GM23338 (cell line): ENCODE measurements at regions not wholly inside any gene's neighbourhood (a gene's known extent, or its start where the extent isn't known, plus 50 kb on each side); places are given as distances from the start of the nearest gene placed in this dataset.

ENCODE experiments used
- EZH2 ChIP-seq: fragments of 200-600 bp; sonication (generic); IDR thresholded peaks from one replicate; pipeline ENCODE4 v1.8.0; 2017; ENCODE audit warnings: antibody characterized with exemption, mild to moderate bottlenecking, low read depth; ENCODE audit not compliant: unreplicated experiment
- EZH2phosphoT487 ChIP-seq: fragments of 200-600 bp; sonication (generic); IDR thresholded peaks from one replicate; pipeline ENCODE4 v1.8.1; 2018; ENCODE audit warnings: antibody characterized with exemption; ENCODE audit not compliant: unreplicated experiment
- NANOG ChIP-seq: IDR thresholded peaks from 2 replicates; pipeline ENCODE4 v1.6.1; 2016; ENCODE audit warnings: antibody characterized with exemption, borderline replicate concordance
- TF ChIP-seq, protein P1 (sequence below): IDR thresholded peaks from 2 replicates; pipeline ENCODE4 v1.6.1; 2016; ENCODE audit warnings: antibody characterized with exemption
- TF ChIP-seq, protein P2 (sequence below), 2 experiments: fragments of 200-600 bp in 1 of 2; sonication (generic) in 1 of 2; conservative IDR thresholded peaks; 2 replicates each; pipeline versions ENCODE4 v1.5.1 to v1.6.1; 2016 to 2017; ENCODE audit warnings: antibody characterized with exemption in 2 of 2, low read depth in 2 of 2, mild to moderate bottlenecking in 2 of 2, moderate library complexity in 1 of 2

DNA sequence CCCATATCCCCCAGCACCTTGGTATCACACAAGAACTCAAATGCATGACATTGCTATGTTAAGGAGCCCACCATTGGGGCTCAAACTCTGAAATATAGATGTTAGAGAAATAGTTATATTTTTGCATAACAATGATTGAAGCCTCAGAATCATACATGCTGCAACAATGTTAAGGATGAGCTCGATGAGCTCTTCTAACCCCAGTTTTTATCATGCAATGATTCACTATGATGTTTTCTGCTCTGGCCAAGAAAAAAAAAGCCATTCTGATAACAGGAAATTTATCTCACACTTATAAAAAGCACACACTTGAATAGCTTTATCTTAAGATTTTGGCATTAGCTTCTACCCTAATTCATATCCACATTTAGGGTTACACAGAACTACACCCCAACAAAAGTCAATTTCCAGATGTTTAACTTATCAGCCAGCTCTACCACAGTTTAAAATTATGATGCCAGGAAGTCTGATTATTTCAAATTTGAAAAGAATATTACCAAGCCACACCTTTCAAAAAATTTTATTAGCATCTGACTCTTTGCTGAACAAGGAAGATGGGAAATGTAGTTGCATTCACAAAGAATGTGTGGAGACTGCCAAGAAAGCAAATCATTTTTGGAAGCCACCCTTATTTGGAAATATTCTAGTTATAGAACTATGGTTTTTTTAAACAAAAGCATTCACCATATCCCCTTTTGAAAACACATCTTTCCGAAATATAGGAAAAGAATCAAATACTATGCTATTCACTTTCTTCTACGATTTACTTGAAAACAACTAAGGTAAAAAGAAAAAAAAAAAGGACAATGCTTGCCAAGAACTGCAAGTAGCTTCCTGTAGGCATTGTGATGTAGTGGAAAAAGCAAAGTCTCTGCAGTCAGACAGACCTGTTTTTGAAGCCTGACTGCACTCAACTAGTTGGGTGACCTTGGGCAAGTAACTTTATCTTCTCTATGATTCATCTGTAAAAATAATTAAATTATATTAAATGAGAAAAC is 100.8 kb upstream of the PLS3 start:
- TF ChIP-seq EZH2, result no peak
- no peak for TF ChIP-seq NANOG
- TF ChIP-seq, protein P1, sequence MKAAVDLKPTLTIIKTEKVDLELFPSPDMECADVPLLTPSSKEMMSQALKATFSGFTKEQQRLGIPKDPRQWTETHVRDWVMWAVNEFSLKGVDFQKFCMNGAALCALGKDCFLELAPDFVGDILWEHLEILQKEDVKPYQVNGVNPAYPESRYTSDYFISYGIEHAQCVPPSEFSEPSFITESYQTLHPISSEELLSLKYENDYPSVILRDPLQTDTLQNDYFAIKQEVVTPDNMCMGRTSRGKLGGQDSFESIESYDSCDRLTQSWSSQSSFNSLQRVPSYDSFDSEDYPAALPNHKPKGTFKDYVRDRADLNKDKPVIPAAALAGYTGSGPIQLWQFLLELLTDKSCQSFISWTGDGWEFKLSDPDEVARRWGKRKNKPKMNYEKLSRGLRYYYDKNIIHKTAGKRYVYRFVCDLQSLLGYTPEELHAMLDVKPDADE, result no peak
- TF ChIP-seq, protein P2, sequence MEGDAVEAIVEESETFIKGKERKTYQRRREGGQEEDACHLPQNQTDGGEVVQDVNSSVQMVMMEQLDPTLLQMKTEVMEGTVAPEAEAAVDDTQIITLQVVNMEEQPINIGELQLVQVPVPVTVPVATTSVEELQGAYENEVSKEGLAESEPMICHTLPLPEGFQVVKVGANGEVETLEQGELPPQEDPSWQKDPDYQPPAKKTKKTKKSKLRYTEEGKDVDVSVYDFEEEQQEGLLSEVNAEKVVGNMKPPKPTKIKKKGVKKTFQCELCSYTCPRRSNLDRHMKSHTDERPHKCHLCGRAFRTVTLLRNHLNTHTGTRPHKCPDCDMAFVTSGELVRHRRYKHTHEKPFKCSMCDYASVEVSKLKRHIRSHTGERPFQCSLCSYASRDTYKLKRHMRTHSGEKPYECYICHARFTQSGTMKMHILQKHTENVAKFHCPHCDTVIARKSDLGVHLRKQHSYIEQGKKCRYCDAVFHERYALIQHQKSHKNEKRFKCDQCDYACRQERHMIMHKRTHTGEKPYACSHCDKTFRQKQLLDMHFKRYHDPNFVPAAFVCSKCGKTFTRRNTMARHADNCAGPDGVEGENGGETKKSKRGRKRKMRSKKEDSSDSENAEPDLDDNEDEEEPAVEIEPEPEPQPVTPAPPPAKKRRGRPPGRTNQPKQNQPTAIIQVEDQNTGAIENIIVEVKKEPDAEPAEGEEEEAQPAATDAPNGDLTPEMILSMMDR (conservative IDR thresholded peaks at IDR 0.05; ENCODE audit: low read depth in 2 of 2), result no peak
- no peak for TF ChIP-seq EZH2phosphoT487
